ENCODE measurements at regions not wholly inside any gene's neighbourhood (a gene's known extent, or its start where the extent isn't known, plus 50 kb on each side); places are given as distances from the start of the nearest gene placed in this dataset.

DNA sequence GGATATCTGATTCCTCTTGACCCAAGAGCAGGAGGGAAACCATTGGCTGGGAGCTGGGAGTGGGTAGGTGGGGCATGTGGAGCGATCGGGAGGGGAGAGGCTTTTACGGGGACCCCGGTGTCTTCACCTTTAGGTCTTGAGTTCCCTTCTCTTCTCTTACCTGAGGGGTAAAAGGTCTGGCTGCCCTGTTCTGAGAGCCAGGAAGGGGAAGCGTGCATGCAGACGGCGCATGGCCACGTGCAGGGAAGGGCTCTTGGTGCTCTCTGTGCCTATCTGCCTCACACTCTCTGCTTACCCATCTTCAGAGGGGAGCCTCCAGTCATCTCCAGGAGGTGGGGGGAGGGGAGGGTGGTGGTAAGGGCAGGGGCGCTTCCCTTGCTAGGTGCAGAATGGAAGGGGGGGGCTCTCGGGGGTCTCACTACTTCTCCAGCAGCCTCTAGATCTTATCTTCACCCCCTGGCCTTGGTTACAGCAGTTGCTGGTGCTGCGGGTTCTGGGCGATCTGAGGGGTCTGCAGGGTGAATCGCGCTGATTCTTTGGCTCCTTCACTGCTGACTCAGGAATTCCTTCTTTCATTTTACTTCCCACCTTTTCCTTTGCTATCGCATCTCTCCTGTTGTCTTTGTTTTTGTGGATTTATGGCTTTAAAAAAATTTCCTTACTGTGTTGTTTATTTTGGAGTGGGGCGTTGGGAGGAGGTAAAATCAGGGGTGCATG is 225.8 kb upstream of the HS6ST1 start:
- dilution Hi-C loops (cut with MboI; ENCODE audit: extremely low pct_ligation_motif_present, low sequenced_read_pairs) (no loop called here), intact Hi-C loops (cut with micrococcal nuclease) (no loop called here)
- Histone ChIP-seq H3K27ac (ENCODE audit: insufficient read depth, low read depth, low read length) (no peak overlapping the region), H3K9ac (replicated peaks; ENCODE audit: extremely low read depth, insufficient read depth, low read length) (no peak overlapping the region), H3K9me1 (replicated peaks; ENCODE audit: control insufficient read depth, extremely low read depth, insufficient read depth, low read length) (no peaks in the 10 kb centered on the region), H3K27me3 (ENCODE audit: control insufficient read depth in 2 of 2, insufficient read depth in 2 of 2, low read length in 2 of 2) (no peaks in the 10 kb centered on the region), H3K4me1 (ENCODE audit: control insufficient read depth, extremely low read depth, insufficient read depth, low read length) (no peaks in the 10 kb centered on the region), H3K9me3 (replicated peaks; ENCODE audit: control insufficient read depth, insufficient read depth, low read length) (no peaks in the 10 kb centered on the region), H3K79me2 (ENCODE audit: control insufficient read depth, insufficient read depth, low read length) (no peaks in the 10 kb centered on the region), H4K20me1 (replicated peaks; ENCODE audit: control insufficient read depth, extremely low read depth, insufficient read depth, low read length) (no peaks in the 10 kb centered on the region), H3K36me3 (ENCODE audit: control insufficient read depth in 2 of 2, extremely low read depth in 1 of 2, insufficient read depth in 2 of 2, low read length in 2 of 2) (no peaks in the 10 kb centered on the region), H3K4me3 (replicated peaks in 1 of 3; ENCODE audit: insufficient read depth in 1 of 3, low read depth in 1 of 3, low read length in 3 of 3) (no peak overlapping the region), H3K4me2 (ENCODE audit: insufficient read depth, low read length) (no peak overlapping the region), H2AFZ (ENCODE audit: low read depth, low read length) (no peak overlapping the region)
- no TSS peak for BruUV-seq (replicated peaks)
- TF ChIP-seq EZH2 (IDR thresholded peaks at IDR 0.05; ENCODE audit: borderline replicate concordance, low read depth, low read length, severe bottlenecking) (no peak), POLR2AphosphoS5 (IDR thresholded peaks at IDR 0.05; ENCODE audit: insufficient read depth, low read depth, low read length) (no peak), MYC (IDR thresholded peaks at IDR 0.05; ENCODE audit: low read depth, low read length) (no peak), POLR2A (IDR thresholded peaks at IDR 0.05; ENCODE audit: low read depth, low read length) (no peak), FOS (IDR thresholded peaks at IDR 0.05; ENCODE audit: borderline replicate concordance, insufficient read depth, low read length) (no peak), JUN (IDR thresholded peaks at IDR 0.05; ENCODE audit: borderline replicate concordance, insufficient read depth, insufficient read length, low read depth) (no peak)
- TF ChIP-seq, protein P1, sequence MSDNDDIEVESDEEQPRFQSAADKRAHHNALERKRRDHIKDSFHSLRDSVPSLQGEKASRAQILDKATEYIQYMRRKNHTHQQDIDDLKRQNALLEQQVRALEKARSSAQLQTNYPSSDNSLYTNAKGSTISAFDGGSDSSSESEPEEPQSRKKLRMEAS (IDR thresholded peaks at IDR 0.05; ENCODE audit: insufficient read depth, insufficient read length): no peak
- TF ChIP-seq, protein P2, sequence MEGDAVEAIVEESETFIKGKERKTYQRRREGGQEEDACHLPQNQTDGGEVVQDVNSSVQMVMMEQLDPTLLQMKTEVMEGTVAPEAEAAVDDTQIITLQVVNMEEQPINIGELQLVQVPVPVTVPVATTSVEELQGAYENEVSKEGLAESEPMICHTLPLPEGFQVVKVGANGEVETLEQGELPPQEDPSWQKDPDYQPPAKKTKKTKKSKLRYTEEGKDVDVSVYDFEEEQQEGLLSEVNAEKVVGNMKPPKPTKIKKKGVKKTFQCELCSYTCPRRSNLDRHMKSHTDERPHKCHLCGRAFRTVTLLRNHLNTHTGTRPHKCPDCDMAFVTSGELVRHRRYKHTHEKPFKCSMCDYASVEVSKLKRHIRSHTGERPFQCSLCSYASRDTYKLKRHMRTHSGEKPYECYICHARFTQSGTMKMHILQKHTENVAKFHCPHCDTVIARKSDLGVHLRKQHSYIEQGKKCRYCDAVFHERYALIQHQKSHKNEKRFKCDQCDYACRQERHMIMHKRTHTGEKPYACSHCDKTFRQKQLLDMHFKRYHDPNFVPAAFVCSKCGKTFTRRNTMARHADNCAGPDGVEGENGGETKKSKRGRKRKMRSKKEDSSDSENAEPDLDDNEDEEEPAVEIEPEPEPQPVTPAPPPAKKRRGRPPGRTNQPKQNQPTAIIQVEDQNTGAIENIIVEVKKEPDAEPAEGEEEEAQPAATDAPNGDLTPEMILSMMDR (IDR thresholded peaks at IDR 0.05; ENCODE audit: extremely low read depth in 1 of 2, insufficient read depth in 1 of 2, low read depth in 1 of 2, low read length in 2 of 2): no peak
- FAIRE-seq: no peak
- POLR2A ChIA-PET: no interaction called here
- DNase-seq (ENCODE audit: low read depth, low spot score): no peak
- CTCF ChIA-PET: interaction anchor here (0.9 kb wide), 1 partner anchor 25 kb away, joined by 5 read pairs; no protein-coding TSS in a partner anchor
